ENCODE measurements at regions not wholly inside any gene's neighbourhood (a gene's known extent, or its start where the extent isn't known, plus 50 kb on each side); places are given as distances from the start of the nearest gene placed in this dataset.

GRCh38 chr18:42341423-42341822, 386.4 kb downstream of the PIK3C3 start:
- Histone ChIP-seq H3K9me2 (replicated peaks; ENCODE audit: low read length) (no peaks in the 10 kb centered on the region), H3K4me1 (ENCODE audit: insufficient read depth, low read length) (no peaks in the 10 kb centered on the region), H2AFZ (ENCODE audit: low read length) (no peak overlapping the region), H3K4me3 (ENCODE audit: low read length) (no peak overlapping the region), H3K9ac (ENCODE audit: low read length) (no peak overlapping the region), H4K20me1 (ENCODE audit: low read length) (no peaks in the 10 kb centered on the region), H3F3A (ENCODE audit: low read length, unreplicated experiment) (no peaks in the 10 kb centered on the region), H3K27me3 (ENCODE audit: low read length) (no peaks in the 10 kb centered on the region), H3K27ac (ENCODE audit: low read length) (no peak overlapping the region), H3K4me2 (ENCODE audit: low read length) (no peak overlapping the region), H3K36me3 (ENCODE audit: low read depth, low read length) (no peaks in the 10 kb centered on the region), H3K9me3 (ENCODE audit: low read length) (no peaks in the 10 kb centered on the region), H3K79me2 (ENCODE audit: low read length) (no peaks in the 10 kb centered on the region)
- no peak for DNase-seq
- ChIA-PET POLR2A (ENCODE audit: unreplicated experiment) (no interaction called here), CTCF (no interaction called here)
- ATAC-seq = no peak
- BruUV-seq (replicated peaks) = no TSS peak
- intact Hi-C loops (cut with micrococcal nuclease) = no loop called here
- TF ChIP-seq EZH2phosphoT487 (IDR thresholded peaks at IDR 0.05; ENCODE audit: borderline replicate concordance, low read length) (no peak), EZH2 (IDR thresholded peaks at IDR 0.05; ENCODE audit: low read length, unreplicated experiment) (no peak), CTCF (conservative IDR thresholded peaks at IDR 0.05; ENCODE audit: low read depth, low read length) (no peak)

GRCh38 chr18:42348722-42349121, 393.7 kb downstream of the PIK3C3 start:
- no peak for DNase-seq
- POLR2A ChIA-PET (ENCODE audit: unreplicated experiment) = no interaction called here
- Histone ChIP-seq H3K27me3 (ENCODE audit: low read length) (no peaks in the 10 kb centered on the region), H3K9ac (ENCODE audit: low read length) (no peak overlapping the region), H3K36me3 (ENCODE audit: low read depth, low read length) (no peaks in the 10 kb centered on the region), H3K4me1 (ENCODE audit: insufficient read depth, low read length) (no peaks in the 10 kb centered on the region), H3K9me2 (replicated peaks; ENCODE audit: low read length) (no peaks in the 10 kb centered on the region), H3K27ac (ENCODE audit: low read length) (no peak overlapping the region), H3K9me3 (ENCODE audit: low read length) (no peaks in the 10 kb centered on the region), H3F3A (ENCODE audit: low read length, unreplicated experiment) (no peaks in the 10 kb centered on the region), H2AFZ (ENCODE audit: low read length) (no peak overlapping the region), H3K79me2 (ENCODE audit: low read length) (no peaks in the 10 kb centered on the region), H3K4me3 (ENCODE audit: low read length) (no peak overlapping the region), H4K20me1 (ENCODE audit: low read length) (no peaks in the 10 kb centered on the region), H3K4me2 (ENCODE audit: low read length) (no peak overlapping the region)
- intact Hi-C loops (cut with micrococcal nuclease) = no loop called here
- TF ChIP-seq CTCF (conservative IDR thresholded peaks at IDR 0.05; ENCODE audit: low read depth, low read length) (no peak), EZH2 (IDR thresholded peaks at IDR 0.05; ENCODE audit: low read length, unreplicated experiment) (no peak), EZH2phosphoT487 (IDR thresholded peaks at IDR 0.05; ENCODE audit: borderline replicate concordance, low read length) (no peak)
- BruUV-seq (replicated peaks) = no TSS peak
- ATAC-seq = no peak
- CTCF ChIA-PET = no interaction called here

GRCh38 chr18:42351455-42351854, 396.4 kb downstream of the PIK3C3 start:
- POLR2A ChIA-PET (ENCODE audit: unreplicated experiment) = no interaction called here
- intact Hi-C loops (cut with micrococcal nuclease) = no loop called here
- CTCF ChIA-PET = no interaction called here
- no TSS peak for BruUV-seq (replicated peaks)
- Histone ChIP-seq H3K27ac (ENCODE audit: low read length) (no peak overlapping the region), H3F3A (ENCODE audit: low read length, unreplicated experiment) (no peaks in the 10 kb centered on the region), H3K9me2 (replicated peaks; ENCODE audit: low read length) (no peaks in the 10 kb centered on the region), H3K79me2 (ENCODE audit: low read length) (no peaks in the 10 kb centered on the region), H3K27me3 (ENCODE audit: low read length) (no peaks in the 10 kb centered on the region), H3K9me3 (ENCODE audit: low read length) (no peaks in the 10 kb centered on the region), H3K4me1 (ENCODE audit: insufficient read depth, low read length) (no peaks in the 10 kb centered on the region), H2AFZ (ENCODE audit: low read length) (no peak overlapping the region), H4K20me1 (ENCODE audit: low read length) (no peaks in the 10 kb centered on the region), H3K4me3 (ENCODE audit: low read length) (no peak overlapping the region), H3K9ac (ENCODE audit: low read length) (no peak overlapping the region), H3K4me2 (ENCODE audit: low read length) (no peak overlapping the region), H3K36me3 (ENCODE audit: low read depth, low read length) (no peaks in the 10 kb centered on the region)
- DNase-seq (no peak), ATAC-seq (no peak)
- TF ChIP-seq EZH2 (IDR thresholded peaks at IDR 0.05; ENCODE audit: low read length, unreplicated experiment) (no peak), EZH2phosphoT487 (IDR thresholded peaks at IDR 0.05; ENCODE audit: borderline replicate concordance, low read length) (no peak), CTCF (conservative IDR thresholded peaks at IDR 0.05; ENCODE audit: low read depth, low read length) (no peak)
